D721Med (cell line): ENCODE measurements at regions not wholly inside any gene's neighbourhood (a gene's known extent, or its start where the extent isn't known, plus 50 kb on each side); places are given as distances from the start of the nearest gene placed in this dataset.
A peak's percentile ranks its signal among the peaks of the same experiment; 100 is the strongest.

ENCODE experiments used
- DNase-seq: peaks from one replicate; pipeline ENCODE4 v3.0.0; 2011; ENCODE audit warnings: low spot score; ENCODE audit not compliant: insufficient read length
- FAIRE-seq: peaks from 2 replicates; lab custom pipeline; 2011; peaks lifted over from hg19 to GRCh38; lab: Jason Lieb, UNC
- CTCF ChIP-seq: IDR thresholded peaks from 2 replicates; pipeline ENCODE4 v1.5.1; 2012; ENCODE audit warnings: mild to moderate bottlenecking, control low read depth; ENCODE audit not compliant: insufficient read depth; ENCODE audit errors: missing control alignments

GRCh38 chr13:83372786-83373185, 509.5 kb downstream of the SLITRK1 start:
- no peak for TF ChIP-seq CTCF
- no peak for DNase-seq
- no peak for FAIRE-seq

- DNase-seq (no peak), FAIRE-seq (no peak)
- TF ChIP-seq CTCF: no peak
Observed at GRCh38 chr13:83365723-83366122, 516.6 kb downstream of the SLITRK1 start.

DNA sequence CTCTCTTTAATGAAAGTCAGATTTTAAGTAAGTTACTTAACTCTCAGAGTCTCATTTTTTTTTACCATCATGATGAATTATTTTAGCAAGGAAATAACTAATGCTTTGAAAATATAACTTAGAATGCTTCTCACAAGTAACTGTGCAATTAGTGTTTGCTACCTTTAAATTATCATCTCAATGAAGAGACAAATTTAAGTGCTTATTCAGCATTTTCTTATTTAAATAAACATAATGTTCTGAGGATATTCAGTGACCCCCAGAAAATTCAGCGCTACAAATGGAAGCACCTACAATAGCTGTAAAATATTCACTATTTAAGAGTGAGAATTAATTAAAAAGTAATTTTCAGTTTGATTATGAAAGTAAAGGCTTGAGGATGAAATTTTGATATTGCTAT, 527.2 kb downstream of the SLITRK1 start:
- TF ChIP-seq CTCF: no peak
- DNase-seq (no peak), FAIRE-seq (no peak)

DNA sequence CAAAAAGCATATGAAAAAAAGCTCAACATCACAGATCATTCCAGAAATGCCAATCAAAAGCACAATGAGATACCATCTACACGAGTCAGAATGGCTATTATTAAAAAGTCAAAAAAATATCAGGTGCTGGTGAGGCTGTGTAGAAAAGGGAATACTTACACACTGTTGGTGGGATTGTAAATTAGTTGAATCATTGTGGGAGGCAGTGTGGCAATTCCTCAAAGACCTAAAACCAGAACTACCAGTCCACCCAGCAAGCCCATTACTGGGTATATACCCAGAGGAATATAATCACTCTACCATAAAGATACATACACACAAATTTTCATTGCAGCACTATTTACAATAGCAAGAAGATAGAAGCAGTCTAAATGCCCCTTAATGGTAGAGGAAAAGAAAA, 529.9 kb downstream of the SLITRK1 start:
- DNase-seq (no peak), FAIRE-seq (no peak)
- TF ChIP-seq CTCF: no peak

DNA sequence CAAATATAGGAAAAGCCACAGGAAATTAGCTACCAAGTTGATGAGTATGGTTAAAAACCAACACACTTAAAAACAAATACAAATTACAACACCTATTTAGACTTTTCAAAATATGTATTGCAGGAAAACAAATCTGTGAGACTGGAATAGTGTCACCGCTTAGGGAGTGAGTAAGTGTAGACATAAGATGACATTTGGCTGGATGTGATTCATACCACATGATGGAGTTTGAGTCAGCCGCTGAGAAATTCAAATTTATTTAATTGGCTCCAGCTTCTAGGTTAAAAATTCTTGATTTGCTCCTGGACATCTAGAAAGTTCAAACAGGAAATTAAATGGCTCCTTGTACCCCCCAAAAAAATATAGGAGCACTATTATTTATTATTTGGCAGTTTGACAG, 531.7 kb downstream of the SLITRK1 start:
- DNase-seq (no peak), FAIRE-seq (no peak)

GRCh38 chr13:83344518-83344917, 537.8 kb downstream of the SLITRK1 start:
- no peak for TF ChIP-seq CTCF
- FAIRE-seq (no peak), DNase-seq (no peak)

More for the DNA sequence above, 531.7 kb downstream of the SLITRK1 start:
- no peak for TF ChIP-seq CTCF

- FAIRE-seq: no peak
- peak; percentile 11 for TF ChIP-seq CTCF
Observed at GRCh38 chr13:83340170-83340569, 542.1 kb downstream of the SLITRK1 start.

More at GRCh38 chr13:83340170-83340569, 542.1 kb downstream of the SLITRK1 start:
- no peak for DNase-seq
